ENCODE measurements at regions not wholly inside any gene's neighbourhood (a gene's known extent, or its start where the extent isn't known, plus 50 kb on each side); places are given as distances from the start of the nearest gene placed in this dataset.

GRCh38 chr3:103672346-103672745 is 1237.5 kb downstream of the ZPLD1 start:
- Mint-ChIP-seq H3K27ac (no peak overlapping the region), H3K36me3 (ENCODE audit: low read depth) (no peaks in the 10 kb centered on the region), H3K9me3 (no peaks in the 10 kb centered on the region), H3K27me3 (ENCODE audit: low read depth, poor library complexity) (no peaks in the 10 kb centered on the region), H3K4me3 (no peak overlapping the region), H3K4me1 (no peaks in the 10 kb centered on the region)
- TF ChIP-seq, protein P1, sequence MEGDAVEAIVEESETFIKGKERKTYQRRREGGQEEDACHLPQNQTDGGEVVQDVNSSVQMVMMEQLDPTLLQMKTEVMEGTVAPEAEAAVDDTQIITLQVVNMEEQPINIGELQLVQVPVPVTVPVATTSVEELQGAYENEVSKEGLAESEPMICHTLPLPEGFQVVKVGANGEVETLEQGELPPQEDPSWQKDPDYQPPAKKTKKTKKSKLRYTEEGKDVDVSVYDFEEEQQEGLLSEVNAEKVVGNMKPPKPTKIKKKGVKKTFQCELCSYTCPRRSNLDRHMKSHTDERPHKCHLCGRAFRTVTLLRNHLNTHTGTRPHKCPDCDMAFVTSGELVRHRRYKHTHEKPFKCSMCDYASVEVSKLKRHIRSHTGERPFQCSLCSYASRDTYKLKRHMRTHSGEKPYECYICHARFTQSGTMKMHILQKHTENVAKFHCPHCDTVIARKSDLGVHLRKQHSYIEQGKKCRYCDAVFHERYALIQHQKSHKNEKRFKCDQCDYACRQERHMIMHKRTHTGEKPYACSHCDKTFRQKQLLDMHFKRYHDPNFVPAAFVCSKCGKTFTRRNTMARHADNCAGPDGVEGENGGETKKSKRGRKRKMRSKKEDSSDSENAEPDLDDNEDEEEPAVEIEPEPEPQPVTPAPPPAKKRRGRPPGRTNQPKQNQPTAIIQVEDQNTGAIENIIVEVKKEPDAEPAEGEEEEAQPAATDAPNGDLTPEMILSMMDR (IDR thresholded peaks at IDR 0.05) = no peak
- DNase-seq = no peak

- H3K9me3 Mint-ChIP-seq = no peaks in the 10 kb centered on the region
- no peaks in the 10 kb centered on the region for H3K4me1 Mint-ChIP-seq
- H3K27me3 Mint-ChIP-seq (ENCODE audit: low read depth, poor library complexity) = no peaks in the 10 kb centered on the region
- H3K4me3 Mint-ChIP-seq = no peak overlapping the region
- no peak for DNase-seq
- TF ChIP-seq, protein P1 (IDR thresholded peaks at IDR 0.05) = no peak
- H3K36me3 Mint-ChIP-seq (ENCODE audit: low read depth) = no peaks in the 10 kb centered on the region
- H3K27ac Mint-ChIP-seq = no peak overlapping the region
Measured at GRCh38 chr3:103684904-103685303, 1250.1 kb downstream of the ZPLD1 start.

GRCh38 chr3:103685939-103686338 is 1251.1 kb downstream of the ZPLD1 start:
- Mint-ChIP-seq H3K36me3 (ENCODE audit: low read depth) (no peaks in the 10 kb centered on the region), H3K4me3 (no peak overlapping the region), H3K27ac (no peak overlapping the region), H3K27me3 (ENCODE audit: low read depth, poor library complexity) (no peaks in the 10 kb centered on the region), H3K4me1 (no peaks in the 10 kb centered on the region), H3K9me3 (peaks cover 1% of the 10 kb centered on the region)
- TF ChIP-seq, protein P1 (IDR thresholded peaks at IDR 0.05) = no peak
- DNase-seq = no peak

GRCh38 chr3:103690536-103690935 is 1255.7 kb downstream of the ZPLD1 start:
- Mint-ChIP-seq H3K9me3 (peaks cover 11% of the 10 kb centered on the region), H3K4me1 (no peaks in the 10 kb centered on the region), H3K27ac (no peak overlapping the region), H3K36me3 (ENCODE audit: low read depth) (no peaks in the 10 kb centered on the region), H3K27me3 (ENCODE audit: low read depth, poor library complexity) (no peaks in the 10 kb centered on the region), H3K4me3 (no peak overlapping the region)
- DNase-seq = no peak
- TF ChIP-seq, protein P1 (IDR thresholded peaks at IDR 0.05) = no peak

GRCh38 chr3:103693831-103694230 is 1259.0 kb downstream of the ZPLD1 start:
- no peaks in the 10 kb centered on the region for H3K4me1 Mint-ChIP-seq
- TF ChIP-seq, protein P1 (IDR thresholded peaks at IDR 0.05) = no peak
- no peaks in the 10 kb centered on the region for H3K36me3 Mint-ChIP-seq (ENCODE audit: low read depth)
- no peak for DNase-seq
- peaks cover 11% of the 10 kb centered on the region for H3K9me3 Mint-ChIP-seq
- H3K4me3 Mint-ChIP-seq = no peak overlapping the region
- no peaks in the 10 kb centered on the region for H3K27me3 Mint-ChIP-seq (ENCODE audit: low read depth, poor library complexity)
- no peak overlapping the region for H3K27ac Mint-ChIP-seq

DNA sequence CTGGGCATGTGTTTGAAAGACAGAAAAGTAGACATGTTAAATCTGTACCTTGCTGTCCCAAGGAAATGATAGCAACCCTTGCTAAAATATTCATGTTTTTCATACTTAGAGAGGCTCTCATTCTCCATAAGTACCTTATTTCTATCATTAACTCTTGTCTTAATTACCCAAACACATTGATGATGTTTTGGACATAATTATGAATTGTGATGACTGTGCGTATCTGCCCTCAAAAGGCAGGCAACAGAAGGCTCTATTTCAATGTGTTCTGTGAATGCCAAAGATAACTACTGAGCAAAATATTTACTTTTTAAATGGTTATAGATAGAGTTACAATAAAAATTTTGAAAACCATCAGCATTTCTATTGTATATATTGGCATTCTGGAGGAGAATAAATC is 1263.8 kb downstream of the ZPLD1 start:
- Mint-ChIP-seq H3K27me3 (ENCODE audit: low read depth, poor library complexity) (no peaks in the 10 kb centered on the region), H3K9me3 (no peaks in the 10 kb centered on the region), H3K4me1 (no peaks in the 10 kb centered on the region), H3K4me3 (no peak overlapping the region), H3K27ac (no peak overlapping the region), H3K36me3 (ENCODE audit: low read depth) (no peaks in the 10 kb centered on the region)
- TF ChIP-seq, protein P1 (IDR thresholded peaks at IDR 0.05) = no peak
- no peak for DNase-seq
